Right lobe of liver (tissue), 6 donors: ENCODE measurements at regions not wholly inside any gene's neighbourhood (a gene's known extent, or its start where the extent isn't known, plus 50 kb on each side); places are given as distances from the start of the nearest gene placed in this dataset.

Experiments used
- ATAC-seq, 4 donors: fragments of 200-7000 bp; cut with Tn5 transposase; one replicate each; pipeline ENCODE4 v1.9.1; 2020; ENCODE audit warnings: mild to moderate bottlenecking in 4 of 4, moderate library complexity in 4 of 4
- DNase-seq, 3 donors: peaks; one replicate each; pipeline ENCODE4 v3.0.0-alpha.2; 2020
- H3K27ac ChIP-seq, 3 donors: fragments of 200-600 bp; one replicate each; pipeline ENCODE4 v1.8.0; 2022
- H3K27me3 ChIP-seq, 2 donors: fragments of 200-600 bp; one replicate each; pipeline ENCODE4 v1.8.0; 2022
- H3K36me3 ChIP-seq, 4 donors: fragments of 200-600 bp; sonication (generic) in 1 of 4; one replicate each; pipeline versions ENCODE4 v1.5.1 to v1.8.0; 2017 to 2022; ENCODE audit warnings: control low read depth in 1 of 4
- H3K4me1 ChIP-seq, 4 donors: fragments of 200-600 bp; sonication (generic) in 1 of 4; one replicate each; pipeline versions ENCODE4 v1.5.1 to v1.8.0; 2017 to 2022; ENCODE audit warnings: control low read depth in 1 of 4
- H3K4me3 ChIP-seq, 3 donors: fragments of 200-600 bp; one replicate each; pipeline ENCODE4 v1.8.0; 2022
- H3K9me3 ChIP-seq, 4 donors: fragments of 200-600 bp; sonication (generic) in 1 of 4; one replicate each; pipeline versions ENCODE4 v1.5.1 to v1.8.0; 2017 to 2022; ENCODE audit warnings: control low read depth in 1 of 4
- CTCF ChIP-seq, 4 donors: fragments of 200-600 bp in 3 of 4; fragments of 450-650 bp in 1 of 4; IDR thresholded peaks; one replicate each; pipeline versions ENCODE4 v1.5.1 to v1.8.0; 2016 to 2022; ENCODE audit warnings: antibody characterized with exemption in 4 of 4, mild to moderate bottlenecking in 2 of 4
- POLR2A ChIP-seq: fragments of 450-650 bp; IDR thresholded peaks from one replicate; pipeline ENCODE4 v1.6.1; 2017; ENCODE audit warnings: antibody characterized with exemption, mild to moderate bottlenecking
- WGBS: methylation state at CpG from one replicate; pipeline ENCODE4 v1.1.6; 2018; ENCODE audit warnings: low coverage, low lambda C conversion rate; ENCODE audit not compliant: insufficient coverage; ENCODE audit errors: missing lambda C conversion rate; 5-methylcytosine and 5-hydroxymethylcytosine counted together
- intact Hi-C, 2 donors: fragments of 100-400 bp; cut with DNase I; formaldehyde crosslinking; loops; one replicate each; pipeline versions ENCODE4 v1.11.2 to v1.14.1; 2022
- donor health status: DM: no; HTN: yes; CAD: no.
- donor health status: DM: no; HTN: no; CAD: no.
- donor health status: DM: no; HTN: no; CAD: no.
- donor health status: DM: no; HTN: yes; CAD: no.
- donor health status: DM: no; HTN: yes; CAD: no.

GRCh38 chr11:80520507-80520887 is 1079.7 kb upstream of the TENM4 start:
- H3K9me3 ChIP-seq = no peaks in the 10 kb centered on the region
- ATAC-seq (no peak), DNase-seq (no peak)
- no peaks in the 10 kb centered on the region for H3K36me3 ChIP-seq
- H3K4me3 ChIP-seq = no peak overlapping the region
- intact Hi-C loops = no loop called here
- H3K27me3 ChIP-seq = no peaks in the 10 kb centered on the region
- no peak overlapping the region for H3K27ac ChIP-seq
- H3K4me1 ChIP-seq = no peaks in the 10 kb centered on the region
- no peak for TF ChIP-seq POLR2A
- TF ChIP-seq CTCF (IDR thresholded peaks at IDR 0.05) = no peak
- WGBS = 23% methylated on average over 2 of the region's 2 CpGs

GRCh38 chr11:80519596-80520506 is 1079.0 kb upstream of the TENM4 start:
- intact Hi-C loops = no loop called here
- H3K4me3 ChIP-seq = no peak overlapping the region
- H3K27ac ChIP-seq = no peak overlapping the region
- ATAC-seq = no peak
- H3K9me3 ChIP-seq = no peaks in the 10 kb centered on the region
- H3K36me3 ChIP-seq = no peaks in the 10 kb centered on the region
- H3K4me1 ChIP-seq = no peaks in the 10 kb centered on the region
- no peaks in the 10 kb centered on the region for H3K27me3 ChIP-seq
- 42% methylated on average over 6 of the region's 7 CpGs for WGBS
- no peak for TF ChIP-seq CTCF (IDR thresholded peaks at IDR 0.05)
- DNase-seq = no peak

GRCh38 chr11:80517701-80518100 is 1076.9 kb upstream of the TENM4 start:
- Histone ChIP-seq H3K36me3 (no peaks in the 10 kb centered on the region), H3K4me1 (no peaks in the 10 kb centered on the region), H3K27me3 (no peaks in the 10 kb centered on the region), H3K4me3 (no peak overlapping the region), H3K9me3 (no peaks in the 10 kb centered on the region), H3K27ac (no peak overlapping the region)
- WGBS = 54% methylated on average over 2 of the region's 2 CpGs
- ATAC-seq (no peak), DNase-seq (no peak)
- TF ChIP-seq CTCF (IDR thresholded peaks at IDR 0.05) (no peak), POLR2A (no peak)
- intact Hi-C loops = no loop called here

- WGBS = 44% methylated on average over 1 of the region's 1 CpG
- intact Hi-C loops = no loop called here
- Histone ChIP-seq H3K36me3 (no peaks in the 10 kb centered on the region), H3K4me1 (no peaks in the 10 kb centered on the region), H3K27me3 (no peaks in the 10 kb centered on the region), H3K9me3 (no peaks in the 10 kb centered on the region), H3K27ac (no peak overlapping the region), H3K4me3 (no peak overlapping the region)
- ATAC-seq (no peak), DNase-seq (no peak)
- no peak for TF ChIP-seq POLR2A
- no peak for TF ChIP-seq CTCF (IDR thresholded peaks at IDR 0.05)
These were observed 1074.3 kb upstream of the TENM4 start for GRCh38 chr11:80515097-80515496.
